Testis (tissue), 2 donors: ENCODE measurements at regions not wholly inside any gene's neighbourhood (a gene's known extent, or its start where the extent isn't known, plus 50 kb on each side); places are given as distances from the start of the nearest gene placed in this dataset.

Source experiments
- POLR2A ChIP-seq: fragments of 450-650 bp; IDR thresholded peaks from one replicate; pipeline ENCODE4 v1.6.1; 2017; ENCODE audit warnings: antibody characterized with exemption, mild to moderate bottlenecking, moderate library complexity
- TF ChIP-seq, protein P1 (sequence below), 3 experiments: fragments of 450-650 bp in 2 of 3; fragments of 200-600 bp in 1 of 3; sonication (generic) in 1 of 3; IDR thresholded peaks; one replicate each; pipeline ENCODE4 v1.5.1; 2016 to 2019; ENCODE audit warnings: antibody characterized with exemption in 3 of 3, mild to moderate bottlenecking in 2 of 3, moderate library complexity in 1 of 3

- no peak for TF ChIP-seq POLR2A
- TF ChIP-seq, protein P1, sequence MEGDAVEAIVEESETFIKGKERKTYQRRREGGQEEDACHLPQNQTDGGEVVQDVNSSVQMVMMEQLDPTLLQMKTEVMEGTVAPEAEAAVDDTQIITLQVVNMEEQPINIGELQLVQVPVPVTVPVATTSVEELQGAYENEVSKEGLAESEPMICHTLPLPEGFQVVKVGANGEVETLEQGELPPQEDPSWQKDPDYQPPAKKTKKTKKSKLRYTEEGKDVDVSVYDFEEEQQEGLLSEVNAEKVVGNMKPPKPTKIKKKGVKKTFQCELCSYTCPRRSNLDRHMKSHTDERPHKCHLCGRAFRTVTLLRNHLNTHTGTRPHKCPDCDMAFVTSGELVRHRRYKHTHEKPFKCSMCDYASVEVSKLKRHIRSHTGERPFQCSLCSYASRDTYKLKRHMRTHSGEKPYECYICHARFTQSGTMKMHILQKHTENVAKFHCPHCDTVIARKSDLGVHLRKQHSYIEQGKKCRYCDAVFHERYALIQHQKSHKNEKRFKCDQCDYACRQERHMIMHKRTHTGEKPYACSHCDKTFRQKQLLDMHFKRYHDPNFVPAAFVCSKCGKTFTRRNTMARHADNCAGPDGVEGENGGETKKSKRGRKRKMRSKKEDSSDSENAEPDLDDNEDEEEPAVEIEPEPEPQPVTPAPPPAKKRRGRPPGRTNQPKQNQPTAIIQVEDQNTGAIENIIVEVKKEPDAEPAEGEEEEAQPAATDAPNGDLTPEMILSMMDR (IDR thresholded peaks at IDR 0.05), result no peak
Measured at GRCh38 chr4:124527364-124527763, 185.2 kb downstream of the ANKRD50 start.
